Gastrocnemius medialis (tissue), 4 donors: ENCODE measurements at regions not wholly inside any gene's neighbourhood (a gene's known extent, or its start where the extent isn't known, plus 50 kb on each side); places are given as distances from the start of the nearest gene placed in this dataset.

ENCODE experiments used
- CTCF ChIP-seq, 5 experiments: fragments of 450-650 bp in 3 of 5; fragments of 200-600 bp in 2 of 5; sonication (generic) in 2 of 5; IDR thresholded peaks in 4 of 5; conservative IDR thresholded peaks in 1 of 5; 1 replicate in 4 of 5; 2 replicates in 1 of 5; pipeline ENCODE4 v1.5.1; 2016 to 2019; ENCODE audit warnings: antibody characterized with exemption in 5 of 5, mild to moderate bottlenecking in 3 of 5, moderate library complexity in 3 of 5
- POLR2A ChIP-seq, 2 donors: fragments of 450-650 bp; IDR thresholded peaks; one replicate each; pipeline ENCODE4 v1.6.1; 2017; ENCODE audit warnings: antibody characterized with exemption in 2 of 2, mild to moderate bottlenecking in 2 of 2, moderate library complexity in 2 of 2

GRCh38 chr21:25507522-25507921, 99.8 kb downstream of the MRPL39 start:
- TF ChIP-seq CTCF (IDR thresholded peaks at IDR 0.05 in 4 of 5, conservative IDR thresholded peaks at IDR 0.05 in 1 of 5) (no peak), POLR2A (IDR thresholded peaks at IDR 0.05) (no peak)
